Esophagus squamous epithelium (tissue), 5 donors: ENCODE measurements at regions not wholly inside any gene's neighbourhood (a gene's known extent, or its start where the extent isn't known, plus 50 kb on each side); places are given as distances from the start of the nearest gene placed in this dataset.

Experiments
- DNase-seq: peaks from one replicate; lab custom pipeline; 2025; lab: John Stamatoyannopoulos, UW
- H3K27ac ChIP-seq, 4 donors: fragments of 200-600 bp; sonication (generic); one replicate each; pipeline ENCODE4 v1.5.1; 2016 to 2019; ENCODE audit warnings: mild to moderate bottlenecking in 1 of 4
- H3K27me3 ChIP-seq, 4 donors: fragments of 200-600 bp; sonication (generic); 1 replicate in 3 of 4; 2 replicates in 1 of 4; pipeline versions ENCODE4 v1.5.1 to v1.6.0; 2017 to 2021; ENCODE audit warnings: antibody characterized with exemption in 1 of 4
- H3K36me3 ChIP-seq, 3 donors: fragments of 200-600 bp; sonication (generic); one replicate each; pipeline ENCODE4 v1.5.1; 2016 to 2019
- H3K4me1 ChIP-seq, 3 donors: fragments of 200-600 bp; sonication (generic); one replicate each; pipeline ENCODE4 v1.5.1; 2017 to 2019
- H3K4me3 ChIP-seq, 4 donors: fragments of 200-600 bp; sonication (generic); 1 replicate in 3 of 4; 2 replicates in 1 of 4; pipeline ENCODE4 v1.5.1; 2016 to 2019; ENCODE audit warnings: mild to moderate bottlenecking in 2 of 4, moderate library complexity in 1 of 4
- H3K9me3 ChIP-seq, 3 donors: fragments of 200-600 bp; sonication (generic); one replicate each; pipeline ENCODE4 v1.5.1; 2016 to 2019
- CTCF ChIP-seq, 6 experiments: fragments of 450-650 bp in 4 of 6; fragments of 200-600 bp in 2 of 6; sonication (generic) in 2 of 6; IDR thresholded peaks; one replicate each; pipeline ENCODE4 v1.5.1; 2016 to 2019; ENCODE audit warnings: antibody characterized with exemption in 6 of 6, mild to moderate bottlenecking in 4 of 6, moderate library complexity in 4 of 6
- POLR2A ChIP-seq, 4 donors: fragments of 450-650 bp; IDR thresholded peaks; one replicate each; pipeline ENCODE4 v1.6.1; 2017; ENCODE audit warnings: antibody characterized with exemption in 4 of 4, mild to moderate bottlenecking in 4 of 4, moderate library complexity in 3 of 4
- WGBS, 2 donors: methylation state at CpG; one replicate each; pipeline ENCODE4 v1.1.5; 2018; 5-methylcytosine and 5-hydroxymethylcytosine counted together
- intact Hi-C: fragments of 100-400 bp; cut with DNase I; formaldehyde crosslinking; loops from one replicate; pipeline ENCODE4 v1.15.0; 2022
- donor health status: DM: yes; HTN: yes; CAD: no.

- intact Hi-C loops = no loop called here
- Histone ChIP-seq H3K27me3 (no peaks in the 10 kb centered on the region), H3K4me1 (no peaks in the 10 kb centered on the region), H3K9me3 (no peaks in the 10 kb centered on the region), H3K27ac (no peak overlapping the region), H3K4me3 (no peak overlapping the region), H3K36me3 (no peaks in the 10 kb centered on the region)
- TF ChIP-seq CTCF (IDR thresholded peaks at IDR 0.05) (no peak), POLR2A (IDR thresholded peaks at IDR 0.05) (no peak)
- DNase-seq = no peak
- 57 to 66% methylated on average over 3 of the region's 3 CpGs for WGBS, 2 donors
Measured at GRCh38 chr7:46192271-46192670, 271.2 kb upstream of the IGFBP3 start.

GRCh38 chr7:46191776-46192175 is 270.7 kb upstream of the IGFBP3 start:
- H3K27ac ChIP-seq = no peak overlapping the region
- H3K27me3 ChIP-seq = no peaks in the 10 kb centered on the region
- intact Hi-C loops = no loop called here
- TF ChIP-seq CTCF (IDR thresholded peaks at IDR 0.05) (no peak), POLR2A (IDR thresholded peaks at IDR 0.05) (no peak)
- H3K9me3 ChIP-seq = no peaks in the 10 kb centered on the region
- 72 to 79% methylated on average over 4 of the region's 4 CpGs for WGBS, 2 donors
- no peak overlapping the region for H3K4me3 ChIP-seq
- H3K36me3 ChIP-seq = no peaks in the 10 kb centered on the region
- no peak for DNase-seq
- no peaks in the 10 kb centered on the region for H3K4me1 ChIP-seq

GRCh38 chr7:46191296-46191695 is 270.2 kb upstream of the IGFBP3 start:
- 90 to 93% methylated on average over 3 of the region's 3 CpGs for WGBS, 2 donors
- intact Hi-C loops = no loop called here
- TF ChIP-seq POLR2A (IDR thresholded peaks at IDR 0.05) = no peak
- TF ChIP-seq CTCF (IDR thresholded peaks at IDR 0.05) = no peak
- Histone ChIP-seq H3K36me3 (no peaks in the 10 kb centered on the region), H3K9me3 (no peaks in the 10 kb centered on the region), H3K4me3 (no peak overlapping the region), H3K27me3 (no peaks in the 10 kb centered on the region), H3K27ac (no peak overlapping the region), H3K4me1 (no peaks in the 10 kb centered on the region)
- DNase-seq = no peak

- no peak for DNase-seq
- TF ChIP-seq CTCF (IDR thresholded peaks at IDR 0.05) (no peak), POLR2A (IDR thresholded peaks at IDR 0.05) (no peak)
Measured at GRCh38 chr7:46189255-46189790, 268.3 kb upstream of the IGFBP3 start.

GRCh38 chr7:46186131-46186530 is 265.1 kb upstream of the IGFBP3 start:
- 73 to 89% methylated on average over 1 of the region's 1 CpG for WGBS, 2 donors
- intact Hi-C loops = no loop called here
- H3K9me3 ChIP-seq = no peaks in the 10 kb centered on the region
- H3K4me3 ChIP-seq = no peak overlapping the region
- DNase-seq = no peak
- H3K4me1 ChIP-seq = no peaks in the 10 kb centered on the region
- no peaks in the 10 kb centered on the region for H3K27me3 ChIP-seq
- no peak overlapping the region for H3K27ac ChIP-seq
- H3K36me3 ChIP-seq = no peaks in the 10 kb centered on the region
- TF ChIP-seq CTCF (IDR thresholded peaks at IDR 0.05) (no peak), POLR2A (IDR thresholded peaks at IDR 0.05) (no peak)

More at GRCh38 chr7:46189255-46189790, 268.3 kb upstream of the IGFBP3 start:
- intact Hi-C loops = no loop called here
- H3K9me3 ChIP-seq = no peaks in the 10 kb centered on the region
- H3K36me3 ChIP-seq = no peaks in the 10 kb centered on the region
- no peaks in the 10 kb centered on the region for H3K27me3 ChIP-seq
- WGBS, 2 donors = 68 to 77% methylated on average over 4 of the region's 4 CpGs
- H3K27ac ChIP-seq = no peak overlapping the region
- H3K4me3 ChIP-seq = no peak overlapping the region
- H3K4me1 ChIP-seq = no peaks in the 10 kb centered on the region
